Breast epithelium (tissue), 3 donors: ENCODE measurements at regions not wholly inside any gene's neighbourhood (a gene's known extent, or its start where the extent isn't known, plus 50 kb on each side); places are given as distances from the start of the nearest gene placed in this dataset.

ENCODE experiments used
- CTCF ChIP-seq, 3 donors: fragments of 450-650 bp; IDR thresholded peaks; one replicate each; pipeline ENCODE4 v1.5.1; 2016 to 2017; ENCODE audit warnings: antibody characterized with exemption in 3 of 3, mild to moderate bottlenecking in 3 of 3, moderate library complexity in 3 of 3
- POLR2A ChIP-seq: fragments of 450-650 bp; IDR thresholded peaks from one replicate; pipeline ENCODE4 v1.6.1; 2016; ENCODE audit warnings: antibody characterized with exemption, mild to moderate bottlenecking, moderate library complexity
- POLR2AphosphoS5 ChIP-seq, 3 donors: sonication (generic); formaldehyde crosslinking; IDR thresholded peaks; one replicate each; pipeline ENCODE4 v1.6.1; 2017; ENCODE audit warnings: antibody characterized with exemption in 3 of 3

- no peak for TF ChIP-seq CTCF (IDR thresholded peaks at IDR 0.05)
- no peak for TF ChIP-seq POLR2A
- TF ChIP-seq POLR2AphosphoS5 (IDR thresholded peaks at IDR 0.05), result no peak
Measured at GRCh38 chr1:73824065-73824464, 373.9 kb downstream of the LRRIQ3 start.
